H9 (cell line): ENCODE measurements at regions not wholly inside any gene's neighbourhood (a gene's known extent, or its start where the extent isn't known, plus 50 kb on each side); places are given as distances from the start of the nearest gene placed in this dataset.

Experiments
- DNase-seq: peaks from one replicate; pipeline ENCODE4 v3.0.0-alpha.2; 2017
- H2AFZ ChIP-seq: one replicate; pipeline ENCODE4 v1.6.1; 2013; ENCODE audit warnings: mild to moderate bottlenecking, low read length, control low read depth, moderate library complexity
- H2AK5ac ChIP-seq: 2 replicates; pipeline ENCODE4 v1.6.1; 2013; ENCODE audit warnings: low read length, control low read depth, mixed read lengths; ENCODE audit not compliant: insufficient read length
- H2BK120ac ChIP-seq: one replicate; pipeline ENCODE4 v1.6.1; 2013; ENCODE audit warnings: low read depth, mild to moderate bottlenecking, low read length, control low read depth, inconsistent platforms; ENCODE audit not compliant: poor library complexity, severe bottlenecking
- H2BK12ac ChIP-seq: 2 replicates; pipeline ENCODE4 v1.6.1; 2013; ENCODE audit warnings: low read length, control low read depth, mixed read lengths, low read depth; ENCODE audit not compliant: insufficient read length
- H2BK15ac ChIP-seq: 2 replicates; pipeline ENCODE4 v1.6.1; 2013; ENCODE audit warnings: low read depth, low read length, control low read depth
- H2BK20ac ChIP-seq: one replicate; pipeline ENCODE4 v1.6.1; 2013; ENCODE audit warnings: low read depth, mild to moderate bottlenecking, low read length, control low read depth, inconsistent platforms; ENCODE audit not compliant: poor library complexity, severe bottlenecking
- H2BK5ac ChIP-seq: 2 replicates; pipeline ENCODE4 v1.6.1; 2013; ENCODE audit warnings: low read length, control low read depth, mixed read lengths; ENCODE audit not compliant: insufficient read length
- H3K14ac ChIP-seq: 2 replicates; pipeline ENCODE4 v1.6.1; 2013; ENCODE audit warnings: low read length, control low read depth; ENCODE audit not compliant: insufficient read depth
- H3K18ac ChIP-seq: 2 replicates; pipeline ENCODE4 v1.6.1; 2013; ENCODE audit warnings: low read depth, mild to moderate bottlenecking, mixed read lengths, low read length, control low read depth; ENCODE audit not compliant: insufficient read length
- H3K23ac ChIP-seq: 2 replicates; pipeline ENCODE4 v1.6.1; 2013; ENCODE audit warnings: low read length, control low read depth, mixed read lengths, low read depth; ENCODE audit not compliant: insufficient read length
- H3K23me2 ChIP-seq: 2 replicates; pipeline ENCODE4 v1.6.1; 2013; ENCODE audit warnings: low read depth, mild to moderate bottlenecking, mixed read lengths, low read length, control low read depth; ENCODE audit not compliant: insufficient read length, poor library complexity, severe bottlenecking
- H3K27ac ChIP-seq: 2 replicates; pipeline ENCODE4 v1.5.1; 2013; ENCODE audit warnings: low read length, control low read depth, mixed read lengths, low read depth; ENCODE audit not compliant: insufficient read length
- H3K27me3 ChIP-seq: 2 replicates; pipeline ENCODE4 v1.6.1; 2013; ENCODE audit warnings: low read length, control low read depth, inconsistent platforms; ENCODE audit not compliant: insufficient read depth
- H3K4ac ChIP-seq: 2 replicates; pipeline ENCODE4 v1.6.1; 2013; ENCODE audit warnings: low read depth, mild to moderate bottlenecking, control low read depth, inconsistent platforms, low read length, moderate library complexity
- H3K4me1 ChIP-seq: 2 replicates; pipeline ENCODE4 v1.6.1; 2013; ENCODE audit warnings: low read length, control low read depth, inconsistent platforms; ENCODE audit not compliant: insufficient read depth
- H3K4me2 ChIP-seq: 2 replicates; pipeline ENCODE4 v1.6.1; 2013; ENCODE audit warnings: low read length, control low read depth, mixed read lengths; ENCODE audit not compliant: insufficient read length, insufficient read depth
- H3K56ac ChIP-seq: 2 replicates; pipeline ENCODE4 v1.6.1; 2013; ENCODE audit warnings: low read depth, mild to moderate bottlenecking, mixed read lengths, low read length, control low read depth; ENCODE audit not compliant: insufficient read length
- H3K79me1 ChIP-seq: 2 replicates; pipeline ENCODE4 v1.6.1; 2013; ENCODE audit warnings: low read depth, mild to moderate bottlenecking, moderate library complexity, low read length, control low read depth, inconsistent platforms; ENCODE audit not compliant: insufficient read depth, poor library complexity, severe bottlenecking
- H3K79me2 ChIP-seq: 2 replicates; pipeline ENCODE4 v1.6.1; 2013; ENCODE audit warnings: low read length, control low read depth, inconsistent platforms; ENCODE audit not compliant: insufficient read depth
- H3K9ac ChIP-seq: 2 replicates; pipeline ENCODE4 v1.6.1; 2013; ENCODE audit warnings: low read length, control low read depth, mixed read lengths; ENCODE audit not compliant: insufficient read length; ENCODE audit errors: extremely low read depth
- H3K9me3 ChIP-seq: one replicate; pipeline ENCODE4 v1.6.1; 2013; ENCODE audit warnings: low read depth, low read length, inconsistent platforms; ENCODE audit not compliant: control insufficient read depth
- H3T11ph ChIP-seq: one replicate; pipeline ENCODE4 v1.6.1; 2013; ENCODE audit warnings: mild to moderate bottlenecking, low read length, control low read depth, inconsistent platforms
- H4K20me1 ChIP-seq: one replicate; pipeline ENCODE4 v1.6.1; 2013; ENCODE audit not compliant: control insufficient read depth, insufficient read length, insufficient read depth
- H4K5ac ChIP-seq: 2 replicates; pipeline ENCODE4 v1.6.1; 2013; ENCODE audit warnings: low read depth, mild to moderate bottlenecking, mixed read lengths, low read length, control low read depth; ENCODE audit not compliant: insufficient read length
- H4K8ac ChIP-seq: replicated peaks from 2 replicates; pipeline ENCODE4 v1.6.1; 2013; ENCODE audit warnings: low read length, control low read depth, mixed read lengths, low read depth; ENCODE audit not compliant: insufficient read length
- H4K91ac ChIP-seq: 2 replicates; pipeline ENCODE4 v1.6.1; 2013; ENCODE audit warnings: low read depth, mild to moderate bottlenecking, moderate library complexity, mixed read lengths, low read length, control low read depth; ENCODE audit not compliant: insufficient read length
- H3K27ac Mint-ChIP-seq, 3 experiments: 2 replicates in 2 of 3; 3 replicates in 1 of 3; pipeline ENCODE4 v1.8.0; 2020 to 2021; ENCODE audit warnings: mixed read lengths in 3 of 3, mild to moderate bottlenecking in 1 of 3, moderate library complexity in 1 of 3
- H3K27me3 Mint-ChIP-seq: 2 replicates; pipeline ENCODE4 v1.8.0; 2021; ENCODE audit warnings: low read depth, mild to moderate bottlenecking, moderate library complexity, mixed read lengths
- H3K36me3 Mint-ChIP-seq, 3 experiments: 2 replicates in 2 of 3; 3 replicates in 1 of 3; pipeline ENCODE4 v1.8.0; 2020 to 2021; ENCODE audit warnings: low read depth in 3 of 3, mixed read lengths in 3 of 3; ENCODE audit not compliant: insufficient read depth in 1 of 3
- H3K4me1 Mint-ChIP-seq, 2 experiments: 2 replicates each; pipeline ENCODE4 v1.8.0; 2020; ENCODE audit warnings: mixed read lengths in 2 of 2
- H3K4me3 Mint-ChIP-seq, 2 experiments: 2 replicates in 1 of 2; 3 replicates in 1 of 2; pipeline ENCODE4 v1.8.0; 2020 to 2021; ENCODE audit warnings: mild to moderate bottlenecking in 2 of 2, mixed read lengths in 2 of 2, moderate library complexity in 1 of 2
- H3K9me3 Mint-ChIP-seq, 2 experiments: 2 replicates in 1 of 2; 3 replicates in 1 of 2; pipeline ENCODE4 v1.8.0; 2020; ENCODE audit warnings: mild to moderate bottlenecking in 2 of 2, mixed read lengths in 2 of 2, moderate library complexity in 1 of 2
- WGBS: extraction: QIAGEN DNeasy Blood & Tissue Kit; methylation state at CpG from one replicate; pipeline ENCODE4 v1.1.7; 2013; ENCODE audit warnings: missing lambda C conversion rate, low lambda C conversion rate, mixed read lengths; ENCODE audit not compliant: insufficient read length; ENCODE audit errors: extremely low coverage; 5-methylcytosine and 5-hydroxymethylcytosine counted together
- TF ChIP-seq, protein P1 (sequence below): fragments of 200-600 bp; sonication (generic); conservative IDR thresholded peaks from 3 replicates; pipeline ENCODE4 v1.8.0; 2021; ENCODE audit warnings: antibody characterized with exemption, mild to moderate bottlenecking

DNA sequence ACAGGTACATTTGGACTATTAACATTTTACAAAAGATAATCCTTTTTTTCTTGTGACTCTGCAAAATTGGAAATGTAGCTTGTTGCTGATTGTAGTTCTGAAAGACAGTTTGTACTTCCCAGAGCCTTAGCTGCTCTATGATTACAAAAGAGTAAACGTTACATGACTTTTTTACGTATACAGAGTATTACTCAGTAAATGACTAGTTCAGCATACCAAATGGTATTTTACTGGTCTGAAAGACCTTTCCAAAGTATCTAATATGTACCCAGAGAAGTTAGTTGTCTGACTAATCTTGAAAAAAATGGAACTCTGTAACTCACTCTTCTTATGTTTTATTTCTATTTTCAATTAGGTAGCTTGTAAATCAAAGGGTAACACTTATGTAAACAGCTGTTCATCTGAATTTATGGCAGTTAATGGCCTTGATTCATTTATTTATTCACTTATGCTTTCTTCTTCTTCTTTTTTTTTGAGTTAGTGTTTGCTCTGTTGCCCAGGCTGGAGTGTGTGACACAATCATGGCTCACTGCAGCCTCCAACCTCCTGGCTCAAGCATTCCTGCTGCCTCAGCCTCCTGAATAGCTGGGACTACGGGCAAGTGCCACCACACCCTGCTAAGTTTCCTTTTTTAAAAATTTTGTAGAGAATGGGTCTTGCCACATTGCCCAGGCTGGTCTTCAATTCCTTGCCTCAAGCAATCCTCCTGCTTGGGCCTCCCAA lies 151.7 kb downstream of the C3orf38 start:
- Histone ChIP-seq H2AK5ac (no peak overlapping the region), H3K18ac (no peak overlapping the region), H2AFZ (no peak overlapping the region), H2BK120ac (no peak overlapping the region), H3K9ac (no peak overlapping the region), H3K79me2 (no peaks in the 10 kb centered on the region), H3K23ac (no peak overlapping the region), H3K9me3 (no peaks in the 10 kb centered on the region), H3K79me1 (no peaks in the 10 kb centered on the region), H2BK15ac (no peak overlapping the region), H3K56ac (no peak overlapping the region), H3K4ac (no peak overlapping the region), H2BK12ac (no peak overlapping the region), H3K27ac (no peak overlapping the region), H2BK5ac (no peak overlapping the region), H4K5ac (no peak overlapping the region), H3K4me1 (no peaks in the 10 kb centered on the region; the same call in 1 of the 2 replicates), H3K14ac (no peak overlapping the region), H4K8ac (no peak overlapping the region), H2BK20ac (no peak overlapping the region), H4K91ac (no peak overlapping the region), H3K4me2 (no peak overlapping the region), H4K20me1 (no peaks in the 10 kb centered on the region), H3K27me3 (no peaks in the 10 kb centered on the region), H3T11ph (no peak overlapping the region), H3K23me2 (no peaks in the 10 kb centered on the region)
- Mint-ChIP-seq H3K4me1 (peaks cover 11 to 14% of the 10 kb centered on the region in 2 experiments), H3K27me3 (no peaks in the 10 kb centered on the region; the same call in 1 of the 2 replicates), H3K9me3 (peaks cover 11 to 16% of the 10 kb centered on the region in 2 experiments; a peak in 3 of 5 replicates), H3K36me3 (peaks cover 10 to 26% (median 12%) of the 10 kb centered on the region in 3 experiments; a peak in 6 of 7 replicates), H3K4me3 (no peak overlapping the region), H3K27ac (no peak overlapping the region)
- no CpG with 5 or more reads among the region's 3 CpGs for WGBS
- no peak for DNase-seq
- TF ChIP-seq, protein P1, sequence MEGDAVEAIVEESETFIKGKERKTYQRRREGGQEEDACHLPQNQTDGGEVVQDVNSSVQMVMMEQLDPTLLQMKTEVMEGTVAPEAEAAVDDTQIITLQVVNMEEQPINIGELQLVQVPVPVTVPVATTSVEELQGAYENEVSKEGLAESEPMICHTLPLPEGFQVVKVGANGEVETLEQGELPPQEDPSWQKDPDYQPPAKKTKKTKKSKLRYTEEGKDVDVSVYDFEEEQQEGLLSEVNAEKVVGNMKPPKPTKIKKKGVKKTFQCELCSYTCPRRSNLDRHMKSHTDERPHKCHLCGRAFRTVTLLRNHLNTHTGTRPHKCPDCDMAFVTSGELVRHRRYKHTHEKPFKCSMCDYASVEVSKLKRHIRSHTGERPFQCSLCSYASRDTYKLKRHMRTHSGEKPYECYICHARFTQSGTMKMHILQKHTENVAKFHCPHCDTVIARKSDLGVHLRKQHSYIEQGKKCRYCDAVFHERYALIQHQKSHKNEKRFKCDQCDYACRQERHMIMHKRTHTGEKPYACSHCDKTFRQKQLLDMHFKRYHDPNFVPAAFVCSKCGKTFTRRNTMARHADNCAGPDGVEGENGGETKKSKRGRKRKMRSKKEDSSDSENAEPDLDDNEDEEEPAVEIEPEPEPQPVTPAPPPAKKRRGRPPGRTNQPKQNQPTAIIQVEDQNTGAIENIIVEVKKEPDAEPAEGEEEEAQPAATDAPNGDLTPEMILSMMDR: no peak
